ENCODE measurements at regions not wholly inside any gene's neighbourhood (a gene's known extent, or its start where the extent isn't known, plus 50 kb on each side); places are given as distances from the start of the nearest gene placed in this dataset.

DNA sequence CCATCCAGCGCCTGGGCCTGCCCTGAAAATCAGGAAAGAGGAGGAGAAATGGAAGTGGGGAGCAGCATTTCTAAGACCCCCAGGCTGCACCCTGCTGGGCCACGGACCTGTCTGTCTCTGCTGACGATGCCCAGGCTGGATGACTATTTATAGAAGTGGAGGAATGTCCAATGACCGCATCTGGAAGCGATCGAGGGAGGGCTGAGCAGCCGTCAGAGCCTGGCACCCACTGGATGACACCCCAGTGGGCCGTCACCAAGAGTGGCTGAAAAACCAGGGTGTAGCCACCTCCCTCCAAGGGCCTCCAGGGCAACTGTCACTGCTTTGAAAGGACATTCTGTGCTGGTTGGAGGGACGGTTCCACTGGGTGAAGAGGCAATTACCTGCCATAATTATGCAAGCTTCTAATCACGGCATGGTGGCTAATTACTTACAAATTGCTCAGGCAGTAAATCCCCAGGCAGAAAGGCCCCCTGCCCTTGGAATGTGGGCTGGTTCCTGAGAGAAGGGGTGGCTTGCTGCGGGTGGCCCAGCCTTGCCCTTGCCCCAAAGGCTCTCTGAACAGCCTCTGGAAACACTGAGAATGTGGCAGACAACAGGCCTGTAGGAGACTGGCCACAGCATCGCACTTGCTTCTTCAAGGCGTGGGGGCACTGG, 332.1 kb downstream of the C16orf95 start:
- H4K20me1 ChIP-seq (ENCODE audit: insufficient read depth, poor library complexity, severe bottlenecking) = no peaks in the 10 kb centered on the region
- no peaks in the 10 kb centered on the region for H3K79me2 ChIP-seq
- no peak overlapping the region for H3K4me2 ChIP-seq
- no peak overlapping the region for H3K27ac ChIP-seq
- no peaks in the 10 kb centered on the region for H3K9me3 ChIP-seq (ENCODE audit: low read depth)
- no peaks in the 10 kb centered on the region for H3K27me3 ChIP-seq
- TF ChIP-seq EZH2phosphoT487 (IDR thresholded peaks at IDR 0.05; ENCODE audit: low read depth, severe bottlenecking, unreplicated experiment) = no peak
- no peak for TF ChIP-seq EZH2 (IDR thresholded peaks at IDR 0.05; ENCODE audit: borderline replicate concordance)
- TF ChIP-seq, protein P1, sequence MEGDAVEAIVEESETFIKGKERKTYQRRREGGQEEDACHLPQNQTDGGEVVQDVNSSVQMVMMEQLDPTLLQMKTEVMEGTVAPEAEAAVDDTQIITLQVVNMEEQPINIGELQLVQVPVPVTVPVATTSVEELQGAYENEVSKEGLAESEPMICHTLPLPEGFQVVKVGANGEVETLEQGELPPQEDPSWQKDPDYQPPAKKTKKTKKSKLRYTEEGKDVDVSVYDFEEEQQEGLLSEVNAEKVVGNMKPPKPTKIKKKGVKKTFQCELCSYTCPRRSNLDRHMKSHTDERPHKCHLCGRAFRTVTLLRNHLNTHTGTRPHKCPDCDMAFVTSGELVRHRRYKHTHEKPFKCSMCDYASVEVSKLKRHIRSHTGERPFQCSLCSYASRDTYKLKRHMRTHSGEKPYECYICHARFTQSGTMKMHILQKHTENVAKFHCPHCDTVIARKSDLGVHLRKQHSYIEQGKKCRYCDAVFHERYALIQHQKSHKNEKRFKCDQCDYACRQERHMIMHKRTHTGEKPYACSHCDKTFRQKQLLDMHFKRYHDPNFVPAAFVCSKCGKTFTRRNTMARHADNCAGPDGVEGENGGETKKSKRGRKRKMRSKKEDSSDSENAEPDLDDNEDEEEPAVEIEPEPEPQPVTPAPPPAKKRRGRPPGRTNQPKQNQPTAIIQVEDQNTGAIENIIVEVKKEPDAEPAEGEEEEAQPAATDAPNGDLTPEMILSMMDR (IDR thresholded peaks at IDR 0.05; ENCODE audit: poor library complexity) = no peak
- H3K9me2 ChIP-seq (replicated peaks; ENCODE audit: insufficient read depth) = no peaks in the 10 kb centered on the region
- DNase-seq (ENCODE audit: low spot score) = peak; percentile 30
- H3K36me3 ChIP-seq (replicated peaks; ENCODE audit: insufficient read depth, low read depth) = no peaks in the 10 kb centered on the region
- H3K4me1 ChIP-seq (ENCODE audit: insufficient read depth) = peaks cover 5% of the 10 kb centered on the region
- H3K4me3 ChIP-seq = no peak overlapping the region
- 45% methylated on average over 13 of the region's 13 CpGs for WGBS (ENCODE audit: low lambda C conversion rate, missing lambda C conversion rate)
- H2AFZ ChIP-seq = no peak overlapping the region

- H2AFZ ChIP-seq = no peak overlapping the region
- no peak overlapping the region for H3K4me2 ChIP-seq
- H3K27ac ChIP-seq = no peak overlapping the region
- no peaks in the 10 kb centered on the region for H4K20me1 ChIP-seq (ENCODE audit: insufficient read depth, poor library complexity, severe bottlenecking)
- no peaks in the 10 kb centered on the region for H3K9me3 ChIP-seq (ENCODE audit: low read depth)
- 93% methylated on average over 12 of the region's 12 CpGs for WGBS (ENCODE audit: low lambda C conversion rate, missing lambda C conversion rate)
- peaks cover 2% of the 10 kb centered on the region for H3K27me3 ChIP-seq
- no peak overlapping the region for H3K4me3 ChIP-seq
- TF ChIP-seq, protein P1 (IDR thresholded peaks at IDR 0.05; ENCODE audit: poor library complexity) = no peak
- no peak for TF ChIP-seq EZH2 (IDR thresholded peaks at IDR 0.05; ENCODE audit: borderline replicate concordance)
- H3K4me1 ChIP-seq (ENCODE audit: insufficient read depth) = peaks cover 5% of the 10 kb centered on the region
- H3K36me3 ChIP-seq (replicated peaks; ENCODE audit: insufficient read depth, low read depth) = no peaks in the 10 kb centered on the region
- H3K79me2 ChIP-seq = no peaks in the 10 kb centered on the region
- no peaks in the 10 kb centered on the region for H3K9me2 ChIP-seq (replicated peaks; ENCODE audit: insufficient read depth)
- DNase-seq (ENCODE audit: low spot score) = no peak
These were observed 331.6 kb downstream of the C16orf95 start for GRCh38 chr16:86985648-86986015.

- no peaks in the 10 kb centered on the region for H3K9me3 ChIP-seq (ENCODE audit: low read depth)
- no peak overlapping the region for H3K4me3 ChIP-seq
- no peaks in the 10 kb centered on the region for H3K9me2 ChIP-seq (replicated peaks; ENCODE audit: insufficient read depth)
- H3K4me2 ChIP-seq = no peak overlapping the region
- DNase-seq (ENCODE audit: low spot score) = no peak
- no peaks in the 10 kb centered on the region for H4K20me1 ChIP-seq (ENCODE audit: insufficient read depth, poor library complexity, severe bottlenecking)
- H3K4me1 ChIP-seq (ENCODE audit: insufficient read depth) = peaks cover 5% of the 10 kb centered on the region
- peaks cover 7% of the 10 kb centered on the region for H3K27me3 ChIP-seq
- WGBS (ENCODE audit: low lambda C conversion rate, missing lambda C conversion rate) = 75% methylated on average over 7 of the region's 7 CpGs
- no peak overlapping the region for H3K27ac ChIP-seq
- H3K79me2 ChIP-seq = no peaks in the 10 kb centered on the region
- no peak overlapping the region for H2AFZ ChIP-seq
- TF ChIP-seq, protein P1 (IDR thresholded peaks at IDR 0.05; ENCODE audit: poor library complexity) = no peak
- TF ChIP-seq EZH2phosphoT487 (IDR thresholded peaks at IDR 0.05; ENCODE audit: low read depth, severe bottlenecking, unreplicated experiment) = no peak
- TF ChIP-seq EZH2 (IDR thresholded peaks at IDR 0.05; ENCODE audit: borderline replicate concordance) = no peak
- H3K36me3 ChIP-seq (replicated peaks; ENCODE audit: insufficient read depth, low read depth) = no peaks in the 10 kb centered on the region
These were observed 331.1 kb downstream of the C16orf95 start for GRCh38 chr16:86986136-86986535.

All from hepatocyte (in vitro differentiated cells).